ENCODE measurements at regions not wholly inside any gene's neighbourhood (a gene's known extent, or its start where the extent isn't known, plus 50 kb on each side); places are given as distances from the start of the nearest gene placed in this dataset.

DNA sequence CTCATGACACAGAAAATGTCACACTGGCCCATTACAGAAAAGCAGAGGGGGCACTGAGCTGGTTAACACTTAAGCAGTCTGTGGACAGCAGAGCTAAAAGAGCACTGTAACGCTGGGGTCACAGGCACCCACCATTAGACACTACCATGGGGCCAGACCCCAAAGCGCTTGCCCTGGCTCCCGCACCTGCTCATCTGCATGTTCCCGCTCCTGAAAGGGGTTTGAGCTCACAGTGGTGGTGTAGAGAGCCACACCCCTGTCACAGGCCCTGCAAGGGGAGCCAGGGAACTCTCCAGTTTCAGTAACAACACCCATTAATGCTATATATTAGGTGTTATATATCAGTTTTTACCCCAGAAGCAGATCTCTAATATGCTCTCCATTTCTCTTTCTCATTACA, 187.0 kb downstream of the ANKRD50 start:
- ChIA-PET POLR2A (no interaction called here), CTCF (no interaction called here)
- no peaks in the 10 kb centered on the region for H3K9me3 ChIP-seq (ENCODE audit: low read length)
- no peak overlapping the region for H3K27ac ChIP-seq (ENCODE audit: low read depth, low read length)
- no peaks in the 10 kb centered on the region for H3K36me3 ChIP-seq (ENCODE audit: insufficient read depth, low read length)
- no peak overlapping the region for H3K4me3 Mint-ChIP-seq
- H3K36me3 Mint-ChIP-seq, result no peaks in the 10 kb centered on the region
- H3K4me3 ChIP-seq (ENCODE audit: low read length), result no peak overlapping the region
- peaks cover 0 to 18% (median 3%) of the 10 kb centered on the region in 5 donors for H3K9me3 Mint-ChIP-seq
- no peaks in the 10 kb centered on the region for H3K4me1 Mint-ChIP-seq
- DNase-seq, result no peak
- H3K27me3 Mint-ChIP-seq, result no peaks in the 10 kb centered on the region
- no peak overlapping the region for H3K27ac Mint-ChIP-seq
- no peaks in the 10 kb centered on the region for H3K27me3 ChIP-seq (ENCODE audit: insufficient read depth, low read length, poor library complexity, severe bottlenecking)
- no peaks in the 10 kb centered on the region for H3K4me1 ChIP-seq (ENCODE audit: insufficient read depth, low read length)

DNA sequence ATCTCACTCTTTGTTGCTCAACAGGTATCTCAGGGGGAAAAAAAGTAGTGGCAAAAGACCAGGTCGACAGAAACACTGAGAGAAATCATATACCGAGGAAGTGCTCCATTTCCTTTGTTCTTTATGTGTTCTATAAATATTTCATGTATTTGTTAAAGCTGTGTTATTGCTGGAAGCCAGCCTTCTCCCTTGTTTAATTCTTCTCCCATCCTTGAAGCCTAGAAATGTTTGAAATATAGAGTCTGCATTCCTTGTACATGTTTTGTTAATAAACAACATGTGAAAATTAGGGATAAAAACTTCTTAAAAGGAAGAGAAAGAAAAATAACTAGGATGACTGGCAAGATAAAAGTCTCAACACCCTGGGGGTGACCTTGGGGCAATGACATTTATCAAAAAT, 186.2 kb downstream of the ANKRD50 start:
- DNase-seq, result no peak
- no peaks in the 10 kb centered on the region for H3K36me3 ChIP-seq (ENCODE audit: insufficient read depth, low read length)
- no peak overlapping the region for H3K27ac ChIP-seq (ENCODE audit: low read depth, low read length)
- POLR2A ChIA-PET, result no interaction called here
- H3K4me3 ChIP-seq (ENCODE audit: low read length), result no peak overlapping the region
- H3K4me1 ChIP-seq (ENCODE audit: insufficient read depth, low read length), result no peaks in the 10 kb centered on the region
- no peak overlapping the region for H3K27ac Mint-ChIP-seq
- CTCF ChIA-PET, result no interaction called here
- H3K27me3 ChIP-seq (ENCODE audit: insufficient read depth, low read length, poor library complexity, severe bottlenecking), result no peaks in the 10 kb centered on the region
- H3K9me3 ChIP-seq (ENCODE audit: low read length), result no peaks in the 10 kb centered on the region
- no peaks in the 10 kb centered on the region for H3K4me1 Mint-ChIP-seq
- H3K4me3 Mint-ChIP-seq, result no peak overlapping the region
- H3K36me3 Mint-ChIP-seq, result no peaks in the 10 kb centered on the region
- H3K9me3 Mint-ChIP-seq, result peaks cover 0 to 21% (median 3%) of the 10 kb centered on the region in 5 donors
- H3K27me3 Mint-ChIP-seq, result no peaks in the 10 kb centered on the region

DNA sequence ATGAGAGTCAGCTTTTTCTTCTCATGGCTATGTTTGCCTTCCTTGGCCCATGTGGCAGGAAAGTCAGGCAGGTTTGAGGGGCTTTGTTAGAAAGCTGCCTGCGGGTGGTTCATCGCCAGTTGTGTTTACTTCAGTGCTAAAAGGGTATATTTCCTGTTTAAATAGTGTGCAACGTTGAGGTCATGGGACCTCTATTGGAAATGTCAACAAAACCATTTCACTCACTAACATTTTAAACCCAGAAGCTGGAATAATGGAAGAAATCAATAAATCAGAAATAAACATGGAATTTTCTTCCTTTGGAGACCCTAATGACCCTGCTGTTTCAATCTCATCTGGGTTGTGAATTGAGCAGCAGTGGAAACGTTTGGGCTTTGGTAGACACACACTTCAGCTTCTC, 185.8 kb downstream of the ANKRD50 start:
- H3K4me3 Mint-ChIP-seq, result no peak overlapping the region
- no peaks in the 10 kb centered on the region for H3K36me3 Mint-ChIP-seq
- H3K27ac ChIP-seq (ENCODE audit: low read depth, low read length), result no peak overlapping the region
- POLR2A ChIA-PET, result no interaction called here
- CTCF ChIA-PET, result no interaction called here
- no peak overlapping the region for H3K4me3 ChIP-seq (ENCODE audit: low read length)
- H3K36me3 ChIP-seq (ENCODE audit: insufficient read depth, low read length), result no peaks in the 10 kb centered on the region
- no peak for DNase-seq
- no peaks in the 10 kb centered on the region for H3K27me3 ChIP-seq (ENCODE audit: insufficient read depth, low read length, poor library complexity, severe bottlenecking)
- H3K9me3 ChIP-seq (ENCODE audit: low read length), result no peaks in the 10 kb centered on the region
- H3K27ac Mint-ChIP-seq, result no peak overlapping the region
- H3K27me3 Mint-ChIP-seq, result no peaks in the 10 kb centered on the region
- no peaks in the 10 kb centered on the region for H3K4me1 ChIP-seq (ENCODE audit: insufficient read depth, low read length)
- H3K4me1 Mint-ChIP-seq, result no peaks in the 10 kb centered on the region
- peaks cover 0 to 21% (median 0%) of the 10 kb centered on the region in 5 donors for H3K9me3 Mint-ChIP-seq

DNA sequence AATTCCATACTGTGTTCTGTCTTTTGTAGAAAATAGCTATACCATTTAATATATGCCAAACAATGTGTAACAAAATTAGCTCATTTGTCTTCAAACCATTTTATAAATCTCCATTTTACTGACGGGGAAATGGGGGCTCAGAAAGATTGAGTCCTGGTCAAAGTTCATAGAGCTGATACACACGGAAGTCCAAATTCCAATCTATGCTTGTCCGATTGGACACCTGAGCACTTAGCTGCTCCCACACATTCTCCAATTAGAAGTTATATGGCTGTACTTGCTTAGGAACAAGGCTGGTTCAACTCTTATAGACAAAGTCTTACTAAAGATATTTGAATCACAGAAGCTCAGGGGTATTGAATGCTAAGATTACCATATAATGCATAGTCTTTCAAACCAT, 185.2 kb downstream of the ANKRD50 start:
- ChIA-PET CTCF (no interaction called here), POLR2A (no interaction called here)
- H3K27ac ChIP-seq (ENCODE audit: low read depth, low read length), result no peak overlapping the region
- no peaks in the 10 kb centered on the region for H3K9me3 ChIP-seq (ENCODE audit: low read length)
- Mint-ChIP-seq H3K9me3 (peaks cover 0 to 20% (median 0%) of the 10 kb centered on the region in 5 donors), H3K36me3 (no peaks in the 10 kb centered on the region), H3K27me3 (no peaks in the 10 kb centered on the region), H3K4me1 (no peaks in the 10 kb centered on the region), H3K27ac (no peak overlapping the region), H3K4me3 (no peak overlapping the region)
- DNase-seq, result no peak
- no peaks in the 10 kb centered on the region for H3K27me3 ChIP-seq (ENCODE audit: insufficient read depth, low read length, poor library complexity, severe bottlenecking)
- no peaks in the 10 kb centered on the region for H3K36me3 ChIP-seq (ENCODE audit: insufficient read depth, low read length)
- H3K4me3 ChIP-seq (ENCODE audit: low read length), result no peak overlapping the region
- H3K4me1 ChIP-seq (ENCODE audit: insufficient read depth, low read length), result no peaks in the 10 kb centered on the region

DNA sequence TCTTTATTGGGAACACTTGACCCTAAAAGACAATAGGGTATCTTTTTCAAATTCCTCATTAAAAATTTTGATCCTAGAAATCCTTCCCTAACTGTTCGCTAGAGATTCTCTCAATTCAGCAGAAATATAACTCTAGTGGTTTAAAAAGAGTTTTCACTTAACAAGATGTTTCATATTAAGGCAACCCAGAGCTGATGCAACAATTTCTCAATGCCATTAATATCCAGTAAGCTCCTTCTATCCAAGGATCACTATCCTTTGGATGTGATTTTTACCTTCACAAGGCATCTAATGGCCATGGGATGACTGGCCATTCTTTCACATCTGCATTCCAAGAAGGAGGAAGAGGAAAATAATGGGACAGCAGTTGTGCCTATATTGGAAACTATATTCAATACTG, 183.4 kb downstream of the ANKRD50 start:
- CTCF ChIA-PET, result no interaction called here
- Histone ChIP-seq H3K4me3 (ENCODE audit: low read length) (no peak overlapping the region), H3K27me3 (ENCODE audit: insufficient read depth, low read length, poor library complexity, severe bottlenecking) (no peaks in the 10 kb centered on the region), H3K4me1 (ENCODE audit: insufficient read depth, low read length) (no peaks in the 10 kb centered on the region), H3K9me3 (ENCODE audit: low read length) (no peaks in the 10 kb centered on the region), H3K36me3 (ENCODE audit: insufficient read depth, low read length) (no peaks in the 10 kb centered on the region), H3K27ac (ENCODE audit: low read depth, low read length) (no peak overlapping the region)
- H3K4me3 Mint-ChIP-seq, result no peak overlapping the region
- H3K27ac Mint-ChIP-seq, result no peak overlapping the region
- H3K4me1 Mint-ChIP-seq, result no peaks in the 10 kb centered on the region
- no peaks in the 10 kb centered on the region for H3K27me3 Mint-ChIP-seq
- H3K9me3 Mint-ChIP-seq, result peaks cover 0 to 17% (median 0%) of the 10 kb centered on the region in 5 donors
- POLR2A ChIA-PET, result no interaction called here
- no peaks in the 10 kb centered on the region for H3K36me3 Mint-ChIP-seq
- no peak for DNase-seq

DNA sequence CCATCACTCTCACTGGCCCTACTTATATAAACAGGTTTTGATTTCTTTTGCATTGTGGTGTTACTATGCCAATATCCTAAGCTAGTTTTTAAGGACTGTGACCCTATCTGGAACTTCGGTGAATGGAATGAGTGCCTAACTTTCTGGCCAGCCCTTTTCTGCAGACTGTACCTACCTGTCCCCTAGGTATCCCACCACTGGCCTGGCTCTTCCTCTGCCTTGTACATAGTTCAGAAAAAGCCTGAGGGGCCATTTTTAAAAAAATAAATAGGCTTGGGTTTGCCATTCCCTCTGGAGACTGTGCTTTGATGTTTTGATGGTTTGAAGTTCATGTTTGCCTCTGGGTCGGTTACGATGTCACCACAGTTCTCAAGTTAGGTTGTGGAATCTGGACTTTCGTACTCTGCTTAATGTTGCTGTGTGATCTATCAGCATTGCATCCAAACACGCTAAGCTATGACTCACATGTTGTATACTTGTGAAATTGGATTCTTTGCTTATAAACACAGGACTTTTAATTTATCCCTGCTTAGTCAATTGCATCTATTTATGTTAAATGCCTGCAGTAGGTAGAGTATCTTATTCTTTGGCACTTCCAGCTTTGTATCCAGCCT, 182.0 kb downstream of the ANKRD50 start:
- Histone ChIP-seq H3K27me3 (ENCODE audit: insufficient read depth, low read length, poor library complexity, severe bottlenecking) (no peaks in the 10 kb centered on the region), H3K27ac (ENCODE audit: low read depth, low read length) (no peak overlapping the region), H3K4me3 (ENCODE audit: low read length) (no peak overlapping the region), H3K4me1 (ENCODE audit: insufficient read depth, low read length) (no peaks in the 10 kb centered on the region), H3K36me3 (ENCODE audit: insufficient read depth, low read length) (no peaks in the 10 kb centered on the region), H3K9me3 (ENCODE audit: low read length) (no peaks in the 10 kb centered on the region)
- Mint-ChIP-seq H3K4me3 (no peak overlapping the region), H3K9me3 (peaks cover 0 to 17% (median 0%) of the 10 kb centered on the region in 5 donors), H3K27ac (no peak overlapping the region), H3K36me3 (no peaks in the 10 kb centered on the region), H3K4me1 (no peaks in the 10 kb centered on the region), H3K27me3 (no peaks in the 10 kb centered on the region)
- ChIA-PET CTCF (no interaction called here), POLR2A (no interaction called here)
- no peak for DNase-seq

DNA sequence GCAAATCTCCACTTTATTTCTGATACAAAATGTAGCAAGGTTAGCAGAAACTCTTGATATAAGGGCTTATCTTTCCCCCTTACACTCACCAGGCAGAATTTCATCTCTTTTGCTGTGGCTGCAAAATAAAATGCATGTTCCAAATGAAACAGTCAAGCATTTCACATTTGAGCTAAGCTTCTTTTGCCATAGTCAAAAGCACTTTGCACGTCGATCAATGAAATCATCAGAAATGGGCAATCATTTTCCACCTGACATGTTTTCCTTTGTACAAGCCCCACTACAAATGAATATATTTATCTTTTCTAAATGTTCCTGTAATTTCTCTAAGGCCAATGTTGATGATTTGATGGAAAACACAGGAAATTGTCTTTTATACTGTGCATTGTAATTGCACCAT, 178.4 kb downstream of the ANKRD50 start:
- Histone ChIP-seq H3K27ac (ENCODE audit: low read depth, low read length) (no peak overlapping the region), H3K4me3 (ENCODE audit: low read length) (no peak overlapping the region), H3K9me3 (ENCODE audit: low read length) (no peaks in the 10 kb centered on the region), H3K27me3 (ENCODE audit: insufficient read depth, low read length, poor library complexity, severe bottlenecking) (no peaks in the 10 kb centered on the region), H3K4me1 (ENCODE audit: insufficient read depth, low read length) (no peaks in the 10 kb centered on the region), H3K36me3 (ENCODE audit: insufficient read depth, low read length) (no peaks in the 10 kb centered on the region)
- CTCF ChIA-PET, result no interaction called here
- POLR2A ChIA-PET, result no interaction called here
- H3K36me3 Mint-ChIP-seq, result no peaks in the 10 kb centered on the region
- H3K4me1 Mint-ChIP-seq, result no peaks in the 10 kb centered on the region
- H3K27ac Mint-ChIP-seq, result no peak overlapping the region
- peaks cover 0 to 1% of the 10 kb centered on the region in 2 donors for H3K27me3 Mint-ChIP-seq
- H3K4me3 Mint-ChIP-seq, result no peak overlapping the region
- DNase-seq, result no peak
- H3K9me3 Mint-ChIP-seq, result peaks cover 0 to 9% (median 0%) of the 10 kb centered on the region in 5 donors

DNA sequence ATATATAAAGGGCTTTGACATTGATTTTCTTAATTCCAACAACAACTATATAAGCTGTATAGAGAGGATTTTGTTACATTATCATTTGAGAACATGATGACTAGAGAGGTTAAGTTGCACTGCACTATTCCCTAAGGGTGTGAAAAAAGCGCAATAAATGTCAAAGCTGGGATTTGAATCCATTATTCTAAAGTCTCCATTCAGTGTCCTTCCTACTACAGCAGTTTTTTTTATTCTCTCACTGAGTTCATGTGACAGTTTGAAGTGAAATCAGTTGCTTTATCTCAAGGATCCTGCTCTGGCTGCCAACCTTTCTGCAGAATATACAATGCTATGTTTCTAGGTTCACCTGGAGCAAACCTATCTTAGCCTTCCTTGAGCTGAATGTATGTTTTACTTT, 177.5 kb downstream of the ANKRD50 start:
- no peak overlapping the region for H3K27ac Mint-ChIP-seq
- ChIA-PET CTCF (no interaction called here), POLR2A (no interaction called here)

DNA sequence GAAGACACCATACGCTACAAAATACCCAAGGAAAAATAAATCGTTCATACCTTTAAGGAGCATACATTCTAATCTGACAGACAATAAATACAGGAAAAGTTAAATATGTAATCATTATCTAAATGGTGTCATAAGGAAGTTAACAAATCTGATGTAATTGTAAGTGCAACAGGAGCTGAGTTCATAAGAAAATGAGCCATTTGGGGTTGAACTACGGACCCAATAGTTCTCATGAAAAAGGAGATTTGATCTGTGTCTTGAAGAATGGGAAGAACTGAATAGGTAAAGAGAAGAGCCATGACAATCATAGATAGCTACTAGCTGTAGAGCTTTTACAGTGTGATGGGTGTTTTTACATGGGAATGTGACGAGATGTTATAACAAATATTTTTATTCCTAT, 175.6 kb downstream of the ANKRD50 start:
- Mint-ChIP-seq H3K9me3 (peaks cover 0 to 4% (median 0%) of the 10 kb centered on the region in 5 donors), H3K4me1 (no peaks in the 10 kb centered on the region), H3K4me3 (no peak overlapping the region), H3K27me3 (peaks cover 0 to 1% of the 10 kb centered on the region in 2 donors), H3K36me3 (no peaks in the 10 kb centered on the region), H3K27ac (no peak overlapping the region)
- H3K4me1 ChIP-seq (ENCODE audit: insufficient read depth, low read length), result no peaks in the 10 kb centered on the region
- no peak overlapping the region for H3K4me3 ChIP-seq (ENCODE audit: low read length)
- ChIA-PET CTCF (no interaction called here), POLR2A (no interaction called here)
- no peaks in the 10 kb centered on the region for H3K36me3 ChIP-seq (ENCODE audit: insufficient read depth, low read length)
- DNase-seq, result no peak
- H3K27me3 ChIP-seq (ENCODE audit: insufficient read depth, low read length, poor library complexity, severe bottlenecking), result no peaks in the 10 kb centered on the region
- H3K27ac ChIP-seq (ENCODE audit: low read depth, low read length), result no peak overlapping the region
- no peaks in the 10 kb centered on the region for H3K9me3 ChIP-seq (ENCODE audit: low read length)

More for the DNA sequence above, 177.5 kb downstream of the ANKRD50 start:
- Mint-ChIP-seq H3K36me3 (no peaks in the 10 kb centered on the region), H3K9me3 (peaks cover 0 to 9% (median 0%) of the 10 kb centered on the region in 5 donors), H3K4me1 (no peaks in the 10 kb centered on the region), H3K27me3 (peaks cover 0 to 1% of the 10 kb centered on the region in 2 donors), H3K4me3 (no peak overlapping the region)
- Histone ChIP-seq H3K27me3 (ENCODE audit: insufficient read depth, low read length, poor library complexity, severe bottlenecking) (no peaks in the 10 kb centered on the region), H3K4me3 (ENCODE audit: low read length) (no peak overlapping the region), H3K36me3 (ENCODE audit: insufficient read depth, low read length) (no peaks in the 10 kb centered on the region), H3K9me3 (ENCODE audit: low read length) (no peaks in the 10 kb centered on the region), H3K4me1 (ENCODE audit: insufficient read depth, low read length) (no peaks in the 10 kb centered on the region), H3K27ac (ENCODE audit: low read depth, low read length) (no peak overlapping the region)
- no peak for DNase-seq
